HEK293 (cell line): ENCODE measurements at regions not wholly inside any gene's neighbourhood (a gene's known extent, or its start where the extent isn't known, plus 50 kb on each side); places are given as distances from the start of the nearest gene placed in this dataset.
A peak's percentile ranks its signal among the peaks of the same experiment; 100 is the strongest.

Source experiments
- CTCF ChIA-PET: fragments of 350-600 bp; formaldehyde crosslinking; extraction: SDS; loops from one replicate; lab custom pipeline; 2021; ENCODE audit warnings: antibody characterized with exemption; lab: Yijun Ruan, JAX
- POLR2A ChIA-PET: fragments of 300-600 bp; formaldehyde crosslinking; extraction: SDS; loops from one replicate; lab custom pipeline; 2020; ENCODE audit warnings: antibody characterized with exemption, inconsistent platforms; lab: Yijun Ruan, JAX
- H3K27ac ChIP-seq: fragments of 200-500 bp; sonication (Bioruptor generic); 2 replicates; pipeline ENCODE4 v1.5.1; 2014; ENCODE audit warnings: low read depth, low read length, control low read depth, inconsistent platforms; ENCODE audit errors: extremely low read depth
- H3K36me3 ChIP-seq, 2 experiments: fragments of 200-500 bp in 1 of 2; sonication (Bioruptor generic) in 1 of 2; 1 replicate in 1 of 2; 2 replicates in 1 of 2; pipeline ENCODE4 v1.5.1; 2014 to 2017; ENCODE audit warnings: inconsistent platforms in 2 of 2, low read length in 2 of 2; ENCODE audit not compliant: control insufficient read depth in 2 of 2, insufficient read depth in 1 of 2
- H3K4me1 ChIP-seq: fragments of 200-500 bp; sonication (Bioruptor generic); 2 replicates; pipeline ENCODE4 v1.5.1; 2014; ENCODE audit warnings: mild to moderate bottlenecking, low read length, inconsistent platforms; ENCODE audit not compliant: control insufficient read depth, insufficient read depth
- H3K4me3 ChIP-seq: 2 replicates; pipeline ENCODE4 v1.5.1; 2011; ENCODE audit warnings: low read depth, mild to moderate bottlenecking, control low read depth, low read length, moderate library complexity
- H3K9me3 ChIP-seq: fragments of 200-500 bp; sonication (Bioruptor generic); 2 replicates; pipeline ENCODE4 v1.5.1; 2014; ENCODE audit warnings: low read depth, low read length, inconsistent platforms; ENCODE audit not compliant: control insufficient read depth, insufficient read depth
- BCL11A ChIP-seq: fragments of 450-650 bp; formaldehyde crosslinking; IDR thresholded peaks from 2 replicates; pipeline ENCODE4 v1.5.1; 2016; ENCODE audit warnings: low read depth, missing biosample characterization, missing genetic modification characterization
- FEZF1 ChIP-seq: fragments of 450-650 bp; formaldehyde crosslinking; IDR thresholded peaks from 2 replicates; pipeline ENCODE4 v1.5.1; 2016; ENCODE audit warnings: missing biosample characterization, missing genetic modification characterization
- HOXA7 ChIP-seq: sonication (generic); formaldehyde crosslinking; IDR thresholded peaks from 2 replicates; pipeline ENCODE4 v1.8.1; 2022; ENCODE audit warnings: missing genetic modification reagents, borderline replicate concordance
- KLF9 ChIP-seq: fragments of 450-650 bp; formaldehyde crosslinking; IDR thresholded peaks from 2 replicates; pipeline ENCODE4 v1.5.1; 2016; ENCODE audit warnings: missing biosample characterization, missing genetic modification characterization, low read depth
- OSR2 ChIP-seq: fragments of 450-650 bp; formaldehyde crosslinking; IDR thresholded peaks from 2 replicates; pipeline ENCODE4 v1.5.1; 2016; ENCODE audit warnings: missing biosample characterization, missing genetic modification characterization
- PRDM1 ChIP-seq: fragments of 450-650 bp; formaldehyde crosslinking; IDR thresholded peaks from 2 replicates; pipeline ENCODE4; 2016; ENCODE audit warnings: missing biosample characterization, missing genetic modification characterization
- YY1 ChIP-seq: fragments of 450-650 bp; formaldehyde crosslinking; IDR thresholded peaks from 2 replicates; pipeline ENCODE4 v1.5.1; 2018; ENCODE audit warnings: missing biosample characterization, missing genetic modification characterization
- ZBTB17 ChIP-seq: fragments of 450-650 bp; formaldehyde crosslinking; IDR thresholded peaks from 2 replicates; pipeline ENCODE4 v1.5.1; 2016; ENCODE audit warnings: missing biosample characterization, missing genetic modification characterization
- ZBTB7A ChIP-seq: fragments of 450-650 bp; formaldehyde crosslinking; IDR thresholded peaks from 2 replicates; pipeline ENCODE4 v1.5.1; 2016; ENCODE audit warnings: low read depth, missing biosample characterization, missing genetic modification characterization
- ZNF140 ChIP-seq: fragments of 450-650 bp; formaldehyde crosslinking; IDR thresholded peaks from 2 replicates; pipeline ENCODE4 v1.5.1; 2016; ENCODE audit warnings: missing biosample characterization, missing genetic modification characterization
- ZNF146 ChIP-seq: fragments of 450-650 bp; formaldehyde crosslinking; IDR thresholded peaks from 2 replicates; pipeline ENCODE4 v1.5.1; 2016; ENCODE audit warnings: missing biosample characterization, missing genetic modification characterization
- ZNF19 ChIP-seq: fragments of 450-650 bp; formaldehyde crosslinking; IDR thresholded peaks from 2 replicates; pipeline ENCODE4; 2016; ENCODE audit warnings: missing biosample characterization, missing genetic modification characterization, low read depth
- ZNF214 ChIP-seq: fragments of 450-650 bp; formaldehyde crosslinking; IDR thresholded peaks from 2 replicates; pipeline ENCODE4 v1.5.1; 2017; ENCODE audit warnings: missing biosample characterization, mild to moderate bottlenecking, missing genetic modification characterization, borderline replicate concordance
- ZNF366 ChIP-seq: fragments of 450-650 bp; formaldehyde crosslinking; conservative IDR thresholded peaks from 2 replicates; pipeline ENCODE4 v1.5.1; 2016; ENCODE audit warnings: missing biosample characterization, missing genetic modification characterization
- ZNF610 ChIP-seq: fragments of 450-650 bp; formaldehyde crosslinking; IDR thresholded peaks from 2 replicates; pipeline ENCODE4 v1.5.1; 2016; ENCODE audit warnings: missing biosample characterization, missing genetic modification characterization, borderline replicate concordance
- ZNF623 ChIP-seq: fragments of 450-650 bp; formaldehyde crosslinking; IDR thresholded peaks from 2 replicates; pipeline ENCODE4 v1.5.1; 2016; ENCODE audit warnings: missing biosample characterization, missing genetic modification characterization
- ZNF660 ChIP-seq: fragments of 450-650 bp; IDR thresholded peaks from 2 replicates; pipeline ENCODE4 v1.5.1; 2018; ENCODE audit warnings: missing biosample characterization, mild to moderate bottlenecking, missing genetic modification characterization
- TF ChIP-seq, protein P1 (sequence below): fragments of 450-650 bp; formaldehyde crosslinking; IDR thresholded peaks from 2 replicates; pipeline ENCODE4; 2016; ENCODE audit warnings: missing biosample characterization, missing genetic modification characterization
- TF ChIP-seq, protein P2 (sequence below): fragments of 450-650 bp; formaldehyde crosslinking; IDR thresholded peaks from 2 replicates; pipeline ENCODE4 v1.5.1; 2017; ENCODE audit warnings: missing biosample characterization, missing genetic modification characterization
- TF ChIP-seq, protein P3 (sequence below): fragments of 450-650 bp; formaldehyde crosslinking; IDR thresholded peaks from 2 replicates; pipeline ENCODE4 v1.5.1; 2016; ENCODE audit warnings: missing biosample characterization, missing genetic modification characterization
- TF ChIP-seq, protein P4 (sequence below): fragments of 450-650 bp; formaldehyde crosslinking; IDR thresholded peaks from 2 replicates; pipeline ENCODE4 v1.5.1; 2016; ENCODE audit warnings: missing biosample characterization, missing genetic modification characterization
- TF ChIP-seq, protein P5 (sequence below): fragments of 450-650 bp; formaldehyde crosslinking; IDR thresholded peaks from 2 replicates; pipeline ENCODE4 v1.5.1; 2017; ENCODE audit warnings: missing biosample characterization, missing genetic modification characterization
- TF ChIP-seq, protein P6 (sequence below): fragments of 450-650 bp; formaldehyde crosslinking; IDR thresholded peaks from 2 replicates; pipeline ENCODE4 v1.5.1; 2016; ENCODE audit warnings: missing biosample characterization, missing genetic modification characterization

DNA sequence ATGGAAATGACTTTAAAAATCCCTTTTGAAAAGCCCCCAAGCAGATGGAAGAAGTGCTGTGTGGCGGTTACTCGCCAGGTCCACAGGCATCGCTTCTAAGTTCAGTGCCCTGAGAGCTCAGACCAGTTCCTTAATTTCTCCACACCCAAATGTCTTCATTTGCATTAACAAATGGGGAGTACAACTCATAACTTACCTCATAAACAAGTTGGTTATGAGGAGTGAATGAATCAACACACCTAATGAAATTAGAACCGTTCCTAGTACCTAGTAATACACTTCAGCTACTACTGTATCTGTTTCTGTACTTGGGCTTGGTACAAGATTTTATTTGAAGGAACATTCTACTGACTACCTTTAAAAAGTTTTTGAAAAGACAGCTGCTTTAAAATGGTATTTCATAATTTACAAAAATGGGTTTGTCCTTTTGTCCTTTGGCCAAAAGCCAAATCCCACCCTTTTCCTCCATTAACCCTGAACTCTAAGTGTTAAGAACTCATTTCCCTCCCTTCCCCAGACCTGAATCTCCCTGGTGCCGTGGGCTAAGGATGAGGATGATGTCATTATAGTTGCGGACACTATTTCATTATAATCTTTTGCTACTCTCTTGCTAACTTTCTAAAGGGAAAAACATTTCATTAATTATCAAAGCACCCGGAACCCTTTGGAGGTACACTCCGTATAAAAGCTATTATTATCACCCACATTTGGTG lies 221.5 kb upstream of the CELF2 start (continued):
- TF ChIP-seq, protein P1, sequence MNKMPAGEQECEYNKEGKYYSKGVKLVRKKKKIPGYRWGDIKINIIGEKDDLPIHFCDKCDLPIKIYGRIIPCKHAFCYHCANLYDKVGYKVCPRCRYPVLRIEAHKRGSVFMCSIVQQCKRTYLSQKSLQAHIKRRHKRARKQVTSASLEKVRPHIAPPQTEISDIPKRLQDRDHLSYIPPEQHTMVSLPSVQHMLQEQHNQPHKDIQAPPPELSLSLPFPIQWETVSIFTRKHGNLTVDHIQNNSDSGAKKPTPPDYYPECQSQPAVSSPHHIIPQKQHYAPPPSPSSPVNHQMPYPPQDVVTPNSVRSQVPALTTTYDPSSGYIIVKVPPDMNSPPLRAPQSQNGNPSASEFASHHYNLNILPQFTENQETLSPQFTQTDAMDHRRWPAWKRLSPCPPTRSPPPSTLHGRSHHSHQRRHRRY, result no peak
- TF ChIP-seq, protein P2, sequence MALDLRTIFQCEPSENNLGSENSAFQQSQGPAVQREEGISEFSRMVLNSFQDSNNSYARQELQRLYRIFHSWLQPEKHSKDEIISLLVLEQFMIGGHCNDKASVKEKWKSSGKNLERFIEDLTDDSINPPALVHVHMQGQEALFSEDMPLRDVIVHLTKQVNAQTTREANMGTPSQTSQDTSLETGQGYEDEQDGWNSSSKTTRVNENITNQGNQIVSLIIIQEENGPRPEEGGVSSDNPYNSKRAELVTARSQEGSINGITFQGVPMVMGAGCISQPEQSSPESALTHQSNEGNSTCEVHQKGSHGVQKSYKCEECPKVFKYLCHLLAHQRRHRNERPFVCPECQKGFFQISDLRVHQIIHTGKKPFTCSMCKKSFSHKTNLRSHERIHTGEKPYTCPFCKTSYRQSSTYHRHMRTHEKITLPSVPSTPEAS (tag by site-specific recombination), result no peak
- TF ChIP-seq ZNF140 (tag by site-specific recombination) (no peak), ZNF214 (tag by site-specific recombination) (no peak), FEZF1 (tag by site-specific recombination) (no peak), ZNF366 (tag by site-specific recombination) (peak; percentile 44; the same call in 1 of the 2 replicates), ZNF660 (tag by site-specific recombination) (peak; percentile 29; the same call in 1 of the 2 replicates), ZNF19 (tag by site-specific recombination) (no peak)
- TF ChIP-seq, protein P3, sequence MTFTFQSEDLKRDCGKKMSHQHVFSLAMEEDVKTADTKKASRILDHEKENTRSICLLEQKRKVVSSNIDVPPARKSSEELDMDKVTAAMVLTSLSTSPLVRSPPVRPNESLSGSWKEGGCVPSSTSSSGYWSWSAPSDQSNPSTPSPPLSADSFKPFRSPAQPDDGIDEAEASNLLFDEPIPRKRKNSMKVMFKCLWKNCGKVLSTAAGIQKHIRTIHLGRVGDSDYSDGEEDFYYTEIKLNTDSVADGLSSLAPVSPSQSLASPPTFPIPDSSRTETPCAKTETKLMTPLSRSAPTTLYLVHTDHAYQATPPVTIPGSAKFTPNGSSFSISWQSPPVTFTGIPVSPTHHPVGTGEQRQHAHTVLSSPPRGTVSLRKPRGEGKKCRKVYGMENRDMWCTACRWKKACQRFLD (tag by site-specific recombination), result no peak
- TF ChIP-seq, protein P4, sequence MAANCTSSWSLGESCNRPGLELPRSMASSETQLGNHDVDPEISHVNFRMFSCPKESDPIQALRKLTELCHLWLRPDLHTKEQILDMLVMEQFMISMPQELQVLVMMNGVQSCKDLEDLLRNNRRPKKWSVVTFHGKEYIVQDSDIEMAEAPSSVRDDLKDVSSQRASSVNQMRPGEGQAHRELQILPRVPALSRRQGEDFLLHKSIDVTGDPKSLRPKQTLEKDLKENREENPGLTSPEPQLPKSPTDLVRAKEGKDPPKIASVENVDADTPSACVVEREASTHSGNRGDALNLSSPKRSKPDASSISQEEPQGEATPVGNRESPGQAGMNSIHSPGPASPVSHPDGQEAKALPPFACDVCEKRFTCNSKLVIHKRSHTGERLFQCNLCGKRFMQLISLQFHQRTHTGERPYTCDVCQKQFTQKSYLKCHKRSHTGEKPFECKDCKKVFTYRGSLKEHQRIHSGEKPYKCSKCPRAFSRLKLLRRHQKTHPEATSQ (tag by site-specific recombination), result no peak

DNA sequence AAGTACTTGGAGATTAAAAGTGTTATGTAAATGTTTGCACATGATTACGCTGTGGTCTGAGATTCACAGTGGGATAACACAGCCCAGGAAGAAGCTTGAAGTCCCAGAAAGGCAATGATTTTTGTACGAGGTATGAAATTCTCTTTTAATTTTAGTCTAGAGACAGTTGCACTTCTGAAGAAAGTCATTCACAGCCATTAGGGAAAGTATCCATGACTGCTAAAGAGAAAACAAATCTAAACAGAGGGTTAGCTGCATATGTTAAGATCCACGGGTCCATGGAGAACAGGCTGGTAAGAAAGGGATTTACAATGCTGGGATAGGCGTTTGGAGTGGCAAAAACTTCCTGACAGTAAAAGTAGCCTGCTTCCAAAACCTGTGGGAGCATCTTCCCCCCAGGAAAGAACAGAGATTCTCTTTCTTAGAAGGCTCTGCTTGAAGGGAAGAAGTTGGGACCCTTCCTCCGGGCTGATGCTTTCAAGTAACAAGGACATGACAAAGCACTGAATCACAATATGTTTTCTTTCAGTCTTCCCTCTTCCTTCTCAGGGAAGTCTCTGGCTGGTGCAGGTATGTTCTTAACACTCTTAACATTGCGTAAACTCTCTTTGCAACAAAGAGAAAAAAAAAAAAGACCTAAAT lies 220.8 kb upstream of the CELF2 start:
- H3K9me3 ChIP-seq, result no peaks in the 10 kb centered on the region
- peaks cover 16% of the 10 kb centered on the region for H3K4me1 ChIP-seq
- peak overlapping the region; percentile 10; the same call in 1 of the 2 replicates for H3K4me3 ChIP-seq
- H3K36me3 ChIP-seq, result no peaks in the 10 kb centered on the region
- CTCF ChIA-PET, result interaction anchor here (0.7 kb wide), 1 partner anchor 80 kb away, joined by 3 read pairs; no protein-coding TSS in a partner anchor
- POLR2A ChIA-PET, result no interaction called here
- H3K27ac ChIP-seq, result peak overlapping the region; percentile 48; the same call in 1 of the 2 replicates
- no peak for TF ChIP-seq HOXA7 (CRISPR knock-in tag)
- TF ChIP-seq, protein P5, sequence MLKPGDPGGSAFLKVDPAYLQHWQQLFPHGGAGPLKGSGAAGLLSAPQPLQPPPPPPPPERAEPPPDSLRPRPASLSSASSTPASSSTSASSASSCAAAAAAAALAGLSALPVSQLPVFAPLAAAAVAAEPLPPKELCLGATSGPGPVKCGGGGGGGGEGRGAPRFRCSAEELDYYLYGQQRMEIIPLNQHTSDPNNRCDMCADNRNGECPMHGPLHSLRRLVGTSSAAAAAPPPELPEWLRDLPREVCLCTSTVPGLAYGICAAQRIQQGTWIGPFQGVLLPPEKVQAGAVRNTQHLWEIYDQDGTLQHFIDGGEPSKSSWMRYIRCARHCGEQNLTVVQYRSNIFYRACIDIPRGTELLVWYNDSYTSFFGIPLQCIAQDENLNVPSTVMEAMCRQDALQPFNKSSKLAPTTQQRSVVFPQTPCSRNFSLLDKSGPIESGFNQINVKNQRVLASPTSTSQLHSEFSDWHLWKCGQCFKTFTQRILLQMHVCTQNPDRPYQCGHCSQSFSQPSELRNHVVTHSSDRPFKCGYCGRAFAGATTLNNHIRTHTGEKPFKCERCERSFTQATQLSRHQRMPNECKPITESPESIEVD, result 0 out of 2 replicates have a peak, but pooled peaks have one; percentile 34
- TF ChIP-seq ZNF610, result no peak
- TF ChIP-seq KLF9 (tag by site-specific recombination), result no peak
- no peak for TF ChIP-seq ZNF623 (tag by site-specific recombination)
- TF ChIP-seq, protein P6, sequence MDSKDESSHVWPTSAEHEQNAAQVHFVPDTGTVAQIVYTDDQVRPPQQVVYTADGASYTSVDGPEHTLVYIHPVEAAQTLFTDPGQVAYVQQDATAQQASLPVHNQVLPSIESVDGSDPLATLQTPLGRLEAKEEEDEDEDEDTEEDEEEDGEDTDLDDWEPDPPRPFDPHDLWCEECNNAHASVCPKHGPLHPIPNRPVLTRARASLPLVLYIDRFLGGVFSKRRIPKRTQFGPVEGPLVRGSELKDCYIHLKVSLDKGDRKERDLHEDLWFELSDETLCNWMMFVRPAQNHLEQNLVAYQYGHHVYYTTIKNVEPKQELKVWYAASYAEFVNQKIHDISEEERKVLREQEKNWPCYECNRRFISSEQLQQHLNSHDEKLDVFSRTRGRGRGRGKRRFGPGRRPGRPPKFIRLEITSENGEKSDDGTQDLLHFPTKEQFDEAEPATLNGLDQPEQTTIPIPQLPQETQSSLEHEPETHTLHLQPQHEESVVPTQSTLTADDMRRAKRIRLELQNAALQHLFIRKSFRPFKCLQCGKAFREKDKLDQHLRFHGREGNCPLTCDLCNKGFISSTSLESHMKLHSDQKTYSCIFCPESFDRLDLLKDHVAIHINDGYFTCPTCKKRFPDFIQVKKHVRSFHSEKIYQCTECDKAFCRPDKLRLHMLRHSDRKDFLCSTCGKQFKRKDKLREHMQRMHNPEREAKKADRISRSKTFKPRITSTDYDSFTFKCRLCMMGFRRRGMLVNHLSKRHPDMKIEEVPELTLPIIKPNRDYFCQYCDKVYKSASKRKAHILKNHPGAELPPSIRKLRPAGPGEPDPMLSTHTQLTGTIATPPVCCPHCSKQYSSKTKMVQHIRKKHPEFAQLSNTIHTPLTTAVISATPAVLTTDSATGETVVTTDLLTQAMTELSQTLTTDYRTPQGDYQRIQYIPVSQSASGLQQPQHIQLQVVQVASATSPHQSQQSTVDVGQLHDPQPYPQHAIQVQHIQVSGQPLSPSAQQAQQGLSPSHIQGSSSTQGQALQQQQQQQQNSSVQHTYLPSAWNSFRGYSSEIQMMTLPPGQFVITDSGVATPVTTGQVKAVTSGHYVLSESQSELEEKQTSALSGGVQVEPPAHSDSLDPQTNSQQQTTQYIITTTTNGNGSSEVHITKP, result 0 out of 2 replicates have a peak, but pooled peaks have one; percentile 4
- no peak for TF ChIP-seq YY1 (tag by site-specific recombination)
- TF ChIP-seq OSR2 (tag by site-specific recombination), result no peak
- no peak for TF ChIP-seq ZNF660 (tag by site-specific recombination)
- TF ChIP-seq ZNF146 (tag by site-specific recombination), result no peak
- TF ChIP-seq BCL11A, result no peak
- TF ChIP-seq ZBTB7A (tag by site-specific recombination), result no peak
- TF ChIP-seq ZBTB17 (tag by site-specific recombination), result 0 out of 2 replicates have a peak, but pooled peaks have one; percentile 24
- TF ChIP-seq PRDM1 (tag by site-specific recombination), result no peak
